OCI-LY7 (cell line): ENCODE measurements at regions not wholly inside any gene's neighbourhood (a gene's known extent, or its start where the extent isn't known, plus 50 kb on each side); places are given as distances from the start of the nearest gene placed in this dataset.

Experiments
- BruUV-seq: library from RNA; stranded (reverse); fragments of 400-500 nt; replicated peaks from 2 replicates; lab custom pipeline; 2021; lab: Mats Ljungman, UMichigan
- CTCF ChIA-PET: fragments of 300-600 bp; sonication (Branson Sonifier 250); formaldehyde crosslinking; loops from one replicate; lab custom pipeline; 2022; ENCODE audit warnings: antibody characterized with exemption; ENCODE audit not compliant: unreplicated experiment; lab: Charles Lee
- POLR2A ChIA-PET: fragments of 300-600 bp; sonication (Branson Sonifier 250); formaldehyde crosslinking; loops from one replicate; lab custom pipeline; 2022; ENCODE audit warnings: antibody characterized with exemption; lab: Charles Lee
- DNase-seq: peaks from one replicate; pipeline ENCODE4 v3.0.0-alpha.2; 2015; ENCODE audit warnings: low spot score
- H2AFZ ChIP-seq: fragments of 200-600 bp; sonication (generic), shearing (Covaris generic); 2 replicates; pipeline ENCODE4 v1.6.1; 2014; ENCODE audit warnings: mild to moderate bottlenecking, antibody characterized with exemption, low read length, moderate library complexity
- H3K27ac ChIP-seq: fragments of 200-600 bp; sonication (generic); 2 replicates; pipeline ENCODE4 v1.5.1; 2014; ENCODE audit warnings: mixed run types, low read depth, mild to moderate bottlenecking, moderate library complexity, low read length, inconsistent platforms; ENCODE audit not compliant: poor library complexity, severe bottlenecking
- H3K36me3 ChIP-seq: fragments of 200-600 bp; sonication (generic); 2 replicates; pipeline ENCODE4 v1.6.1; 2014; ENCODE audit warnings: mild to moderate bottlenecking, antibody characterized with exemption, low read length, moderate library complexity, mixed read lengths; ENCODE audit not compliant: insufficient read depth
- H3K4me1 ChIP-seq: fragments of 200-600 bp; sonication (generic); 2 replicates; pipeline ENCODE4 v1.5.1; 2014; ENCODE audit warnings: mild to moderate bottlenecking, low read length; ENCODE audit not compliant: insufficient read depth, poor library complexity, severe bottlenecking
- H3K4me2 ChIP-seq: fragments of 200-600 bp; sonication (generic); 2 replicates; pipeline ENCODE4 v1.6.1; 2014; ENCODE audit warnings: mild to moderate bottlenecking, low read length
- H3K4me3 ChIP-seq: fragments of 200-600 bp; sonication (generic); 2 replicates; pipeline ENCODE4 v1.5.1; 2014; ENCODE audit warnings: mild to moderate bottlenecking, low read depth, low read length; ENCODE audit not compliant: poor library complexity, severe bottlenecking
- H3K79me2 ChIP-seq: fragments of 200-600 bp; sonication (generic); 2 replicates; pipeline ENCODE4 v1.6.1; 2016; ENCODE audit warnings: low read depth, mild to moderate bottlenecking, low read length, moderate library complexity, mixed read lengths; ENCODE audit not compliant: insufficient read depth
- H3K9me2 ChIP-seq: fragments of 200-600 bp; sonication (generic); 2 replicates; pipeline ENCODE4 v1.6.1; 2016; ENCODE audit warnings: mild to moderate bottlenecking, low read length, mixed read lengths; ENCODE audit not compliant: insufficient read depth
- H3K9me3 ChIP-seq: fragments of 200-600 bp; sonication (generic); 2 replicates; pipeline ENCODE4 v1.6.1; 2014; ENCODE audit warnings: mild to moderate bottlenecking, mixed run types, low read length, mixed read lengths
- H4K20me1 ChIP-seq: fragments of 200-600 bp; sonication (generic); 2 replicates; pipeline ENCODE4 v1.6.1; 2014; ENCODE audit warnings: mild to moderate bottlenecking, antibody characterized with exemption, low read length, moderate library complexity, mixed read lengths; ENCODE audit not compliant: insufficient read depth
- CTCF ChIP-seq: fragments of 200-600 bp; sonication (generic); conservative IDR thresholded peaks from 2 replicates; pipeline ENCODE4 v1.5.1; 2014; ENCODE audit warnings: mild to moderate bottlenecking, antibody characterized with exemption, low read length, moderate library complexity, mixed read lengths
- EZH2phosphoT487 ChIP-seq: fragments of 200-600 bp; sonication (generic); IDR thresholded peaks from 2 replicates; pipeline ENCODE4 v1.6.1; 2018; ENCODE audit warnings: low read depth, borderline replicate concordance, mild to moderate bottlenecking, mixed run types, antibody characterized with exemption, low read length, moderate library complexity, mixed read lengths
- intact Hi-C: fragments of 100-400 bp; cut with micrococcal nuclease; formaldehyde crosslinking; loops from one replicate; pipeline ENCODE4 v1.10.0; 2022; ENCODE audit not compliant: unreplicated experiment

- Histone ChIP-seq H3K9me2 (no peaks in the 10 kb centered on the region), H3K4me1 (peaks cover 66% of the 10 kb centered on the region), H3K4me2 (peak overlapping the region; percentile 49), H3K27ac (peak overlapping the region; percentile 73), H3K9me3 (peaks cover 16% of the 10 kb centered on the region; the same call in 1 of the 2 replicates), H3K36me3 (peaks cover 11% of the 10 kb centered on the region), H3K4me3 (peak overlapping the region; percentile 16), H2AFZ (no peak overlapping the region; the same call in 1 of the 2 replicates), H4K20me1 (no peaks in the 10 kb centered on the region), H3K79me2 (no peaks in the 10 kb centered on the region)
- intact Hi-C loops = no loop called here
- DNase-seq = peak; percentile 77
- CTCF ChIA-PET = no interaction called here
- BruUV-seq = no TSS peak
- POLR2A ChIA-PET = no interaction called here
- TF ChIP-seq EZH2phosphoT487 = no peak
Measured at GRCh38 chr9:24932785-24933184, 387.1 kb upstream of the IZUMO3 start.

- no peaks in the 10 kb centered on the region for H3K9me2 ChIP-seq
- peaks cover 16% of the 10 kb centered on the region; the same call in 1 of the 2 replicates for H3K9me3 ChIP-seq
- no TSS peak for BruUV-seq
- no peak overlapping the region for H3K4me2 ChIP-seq
- H4K20me1 ChIP-seq = no peaks in the 10 kb centered on the region
- ChIA-PET POLR2A (interaction anchor here (1.2 kb wide), 1 partner anchor 8 kb away, joined by 5 read pairs; no protein-coding TSS in a partner anchor), CTCF (no interaction called here)
- peak overlapping the region; percentile 65 for H2AFZ ChIP-seq
- peaks cover 58% of the 10 kb centered on the region for H3K4me1 ChIP-seq
- no peaks in the 10 kb centered on the region for H3K79me2 ChIP-seq
- H3K27ac ChIP-seq = peak overlapping the region; percentile 73
- no peak overlapping the region for H3K4me3 ChIP-seq
- DNase-seq = no peak
- peaks cover 11% of the 10 kb centered on the region for H3K36me3 ChIP-seq
- TF ChIP-seq EZH2phosphoT487 (no peak), CTCF (no peak)
- intact Hi-C loops = no loop called here
Measured at GRCh38 chr9:24931894-24932293, 386.2 kb upstream of the IZUMO3 start.

- Histone ChIP-seq H3K4me3 (no peak overlapping the region), H3K4me1 (no peaks in the 10 kb centered on the region), H3K27ac (no peak overlapping the region), H3K9me2 (no peaks in the 10 kb centered on the region), H3K4me2 (no peak overlapping the region), H2AFZ (no peak overlapping the region), H3K36me3 (no peaks in the 10 kb centered on the region), H3K9me3 (no peaks in the 10 kb centered on the region; the same call in 1 of the 2 replicates), H3K79me2 (no peaks in the 10 kb centered on the region), H4K20me1 (no peaks in the 10 kb centered on the region)
- no TSS peak for BruUV-seq
- POLR2A ChIA-PET = interaction anchor here (0.7 to 1.3 kb wide), 2 partner anchors 7 to 116 kb away, joined by 4 to 5 read pairs; no protein-coding TSS in a partner anchor
- intact Hi-C loops = no loop called here
- TF ChIP-seq EZH2phosphoT487 = no peak
- no peak for TF ChIP-seq CTCF
- no peak for DNase-seq
- CTCF ChIA-PET = no interaction called here
Measured at GRCh38 chr9:24912767-24913166, 367.1 kb upstream of the IZUMO3 start.
